ENCODE measurements at regions not wholly inside any gene's neighbourhood (a gene's known extent, or its start where the extent isn't known, plus 50 kb on each side); places are given as distances from the start of the nearest gene placed in this dataset.

DNA sequence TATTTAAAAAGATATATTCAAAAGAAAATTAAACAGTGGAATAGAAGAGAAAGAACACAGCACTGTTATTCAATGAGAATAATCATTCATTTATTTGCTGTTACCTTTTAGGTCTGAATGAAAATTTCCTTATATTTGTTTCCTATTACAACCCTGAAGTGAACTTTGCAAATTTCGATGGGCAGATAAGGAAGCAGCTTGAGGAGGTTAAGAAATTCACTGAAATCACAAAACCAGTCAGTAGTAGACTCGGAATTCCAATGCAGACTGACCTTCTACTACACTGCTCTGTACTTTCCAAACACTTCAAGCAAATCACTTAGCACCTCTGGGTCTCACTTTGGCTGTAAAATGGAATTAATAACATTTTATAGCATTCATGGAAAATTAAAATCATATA, 172.0 kb upstream of the TP63 start:
- TF ChIP-seq, protein P1, sequence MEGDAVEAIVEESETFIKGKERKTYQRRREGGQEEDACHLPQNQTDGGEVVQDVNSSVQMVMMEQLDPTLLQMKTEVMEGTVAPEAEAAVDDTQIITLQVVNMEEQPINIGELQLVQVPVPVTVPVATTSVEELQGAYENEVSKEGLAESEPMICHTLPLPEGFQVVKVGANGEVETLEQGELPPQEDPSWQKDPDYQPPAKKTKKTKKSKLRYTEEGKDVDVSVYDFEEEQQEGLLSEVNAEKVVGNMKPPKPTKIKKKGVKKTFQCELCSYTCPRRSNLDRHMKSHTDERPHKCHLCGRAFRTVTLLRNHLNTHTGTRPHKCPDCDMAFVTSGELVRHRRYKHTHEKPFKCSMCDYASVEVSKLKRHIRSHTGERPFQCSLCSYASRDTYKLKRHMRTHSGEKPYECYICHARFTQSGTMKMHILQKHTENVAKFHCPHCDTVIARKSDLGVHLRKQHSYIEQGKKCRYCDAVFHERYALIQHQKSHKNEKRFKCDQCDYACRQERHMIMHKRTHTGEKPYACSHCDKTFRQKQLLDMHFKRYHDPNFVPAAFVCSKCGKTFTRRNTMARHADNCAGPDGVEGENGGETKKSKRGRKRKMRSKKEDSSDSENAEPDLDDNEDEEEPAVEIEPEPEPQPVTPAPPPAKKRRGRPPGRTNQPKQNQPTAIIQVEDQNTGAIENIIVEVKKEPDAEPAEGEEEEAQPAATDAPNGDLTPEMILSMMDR (IDR thresholded peaks at IDR 0.05 in 8 of 11, conservative IDR thresholded peaks at IDR 0.05 in 3 of 11), result no peak
- TF ChIP-seq POLR2A (IDR thresholded peaks at IDR 0.05) (no peak), POLR2AphosphoS5 (IDR thresholded peaks at IDR 0.05) (no peak)
